Osteoblast (primary cell): ENCODE measurements at regions not wholly inside any gene's neighbourhood (a gene's known extent, or its start where the extent isn't known, plus 50 kb on each side); places are given as distances from the start of the nearest gene placed in this dataset.

Experiments used
- DNase-seq: peaks from one replicate; pipeline ENCODE4 v3.0.0; 2011; ENCODE audit warnings: low spot score, mixed read lengths; ENCODE audit not compliant: insufficient read length; ENCODE audit errors: missing footprints
- H2AFZ ChIP-seq: 2 replicates; pipeline ENCODE4 v1.6.0; 2011; ENCODE audit warnings: mild to moderate bottlenecking, low read length
- H3K27ac ChIP-seq: 2 replicates; pipeline ENCODE4 v1.5.1; 2011; ENCODE audit warnings: mild to moderate bottlenecking, low read depth, low read length, moderate library complexity
- H3K27me3 ChIP-seq: 2 replicates; pipeline ENCODE4 v1.6.0; 2012; ENCODE audit warnings: mild to moderate bottlenecking, control low read depth, inconsistent platforms, low read length, moderate library complexity; ENCODE audit not compliant: insufficient read depth
- H3K36me3 ChIP-seq: 2 replicates; pipeline ENCODE4 v1.5.1; 2011; ENCODE audit warnings: mild to moderate bottlenecking, low read length, control low read depth, moderate library complexity; ENCODE audit not compliant: insufficient read depth
- H3K4me1 ChIP-seq: 2 replicates; pipeline ENCODE4 v1.5.1; 2011; ENCODE audit warnings: mild to moderate bottlenecking, low read length, control low read depth, moderate library complexity; ENCODE audit not compliant: insufficient read depth
- H3K4me2 ChIP-seq: 2 replicates; pipeline ENCODE4 v1.6.0; 2011; ENCODE audit warnings: mild to moderate bottlenecking, low read length; ENCODE audit not compliant: insufficient read depth
- H3K4me3 ChIP-seq: fragments of 200-600 bp; sonication (generic); 3 replicates; pipeline ENCODE4 v1.5.1; 2012; ENCODE audit warnings: mild to moderate bottlenecking, low read length, inconsistent platforms; ENCODE audit not compliant: insufficient read depth
- H3K79me2 ChIP-seq: 2 replicates; pipeline ENCODE4 v1.6.0; 2012; ENCODE audit warnings: mild to moderate bottlenecking, low read length, control low read depth, inconsistent platforms; ENCODE audit not compliant: insufficient read depth
- H3K9me3 ChIP-seq: 2 replicates; pipeline ENCODE4 v1.5.1; 2011; ENCODE audit warnings: low read depth, low read length, control low read depth
- H4K20me1 ChIP-seq: 2 replicates; pipeline ENCODE4 v1.6.0; 2012; ENCODE audit warnings: mild to moderate bottlenecking, low read length, control low read depth; ENCODE audit not compliant: insufficient read depth
- TF ChIP-seq, protein P1 (sequence below): IDR thresholded peaks from 2 replicates; pipeline ENCODE4 v1.5.1; 2011; ENCODE audit warnings: mild to moderate bottlenecking, low read depth, low read length, moderate library complexity; ENCODE audit errors: extremely low read depth

DNA sequence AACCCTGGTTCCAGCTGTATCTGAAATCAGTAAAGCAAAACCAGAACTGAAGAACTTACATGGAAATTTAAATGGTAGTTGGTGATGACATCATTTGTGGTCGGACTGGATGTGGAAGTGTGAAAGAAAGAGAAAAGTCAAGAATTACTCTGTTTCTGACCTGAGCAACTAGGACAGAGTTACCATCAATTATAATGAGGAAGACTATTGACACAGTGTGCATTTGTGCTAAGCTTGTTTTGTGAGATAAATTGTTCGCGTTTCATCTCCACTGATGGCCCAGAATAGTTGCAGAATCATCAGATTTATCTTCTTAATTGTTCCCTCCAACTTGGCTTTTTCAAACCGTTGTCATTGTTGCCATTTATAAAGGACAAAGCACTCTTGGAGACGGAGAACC, 410.6 kb upstream of the DEPDC1 start:
- no peak overlapping the region for H3K4me2 ChIP-seq
- no peak overlapping the region for H3K4me3 ChIP-seq
- TF ChIP-seq, protein P1, sequence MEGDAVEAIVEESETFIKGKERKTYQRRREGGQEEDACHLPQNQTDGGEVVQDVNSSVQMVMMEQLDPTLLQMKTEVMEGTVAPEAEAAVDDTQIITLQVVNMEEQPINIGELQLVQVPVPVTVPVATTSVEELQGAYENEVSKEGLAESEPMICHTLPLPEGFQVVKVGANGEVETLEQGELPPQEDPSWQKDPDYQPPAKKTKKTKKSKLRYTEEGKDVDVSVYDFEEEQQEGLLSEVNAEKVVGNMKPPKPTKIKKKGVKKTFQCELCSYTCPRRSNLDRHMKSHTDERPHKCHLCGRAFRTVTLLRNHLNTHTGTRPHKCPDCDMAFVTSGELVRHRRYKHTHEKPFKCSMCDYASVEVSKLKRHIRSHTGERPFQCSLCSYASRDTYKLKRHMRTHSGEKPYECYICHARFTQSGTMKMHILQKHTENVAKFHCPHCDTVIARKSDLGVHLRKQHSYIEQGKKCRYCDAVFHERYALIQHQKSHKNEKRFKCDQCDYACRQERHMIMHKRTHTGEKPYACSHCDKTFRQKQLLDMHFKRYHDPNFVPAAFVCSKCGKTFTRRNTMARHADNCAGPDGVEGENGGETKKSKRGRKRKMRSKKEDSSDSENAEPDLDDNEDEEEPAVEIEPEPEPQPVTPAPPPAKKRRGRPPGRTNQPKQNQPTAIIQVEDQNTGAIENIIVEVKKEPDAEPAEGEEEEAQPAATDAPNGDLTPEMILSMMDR: no peak
- H3K27ac ChIP-seq: no peak overlapping the region
- no peaks in the 10 kb centered on the region for H3K9me3 ChIP-seq
- no peaks in the 10 kb centered on the region for H3K79me2 ChIP-seq
- no peak overlapping the region for H2AFZ ChIP-seq
- no peaks in the 10 kb centered on the region for H3K4me1 ChIP-seq
- no peaks in the 10 kb centered on the region for H3K36me3 ChIP-seq
- DNase-seq: no peak
- no peaks in the 10 kb centered on the region for H4K20me1 ChIP-seq
- no peaks in the 10 kb centered on the region for H3K27me3 ChIP-seq

DNA sequence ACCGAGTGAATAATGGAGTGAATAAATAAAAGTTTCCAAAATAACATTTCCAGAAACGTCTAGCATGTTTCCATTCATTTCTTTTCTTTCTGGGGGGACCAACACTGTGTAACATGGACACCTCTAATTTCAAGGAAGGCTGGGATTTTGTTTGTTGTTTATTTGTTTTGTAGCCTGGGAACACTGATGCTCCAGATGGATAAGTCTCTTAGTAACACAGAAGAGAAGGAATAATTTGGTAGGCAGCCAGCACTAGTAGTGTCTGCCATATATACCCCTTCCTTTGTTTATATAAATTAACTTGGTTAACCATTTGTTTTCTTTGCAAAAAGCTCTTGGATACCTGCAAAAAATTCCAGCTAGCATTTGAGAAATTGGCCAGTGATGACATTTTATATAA, 411.4 kb upstream of the DEPDC1 start:
- DNase-seq: no peak
- Histone ChIP-seq H3K36me3 (no peaks in the 10 kb centered on the region), H3K4me2 (no peak overlapping the region), H3K9me3 (no peaks in the 10 kb centered on the region), H4K20me1 (no peaks in the 10 kb centered on the region), H3K4me1 (no peaks in the 10 kb centered on the region), H3K4me3 (no peak overlapping the region), H2AFZ (no peak overlapping the region), H3K79me2 (no peaks in the 10 kb centered on the region), H3K27ac (no peak overlapping the region), H3K27me3 (no peaks in the 10 kb centered on the region)
- TF ChIP-seq, protein P1: no peak

DNA sequence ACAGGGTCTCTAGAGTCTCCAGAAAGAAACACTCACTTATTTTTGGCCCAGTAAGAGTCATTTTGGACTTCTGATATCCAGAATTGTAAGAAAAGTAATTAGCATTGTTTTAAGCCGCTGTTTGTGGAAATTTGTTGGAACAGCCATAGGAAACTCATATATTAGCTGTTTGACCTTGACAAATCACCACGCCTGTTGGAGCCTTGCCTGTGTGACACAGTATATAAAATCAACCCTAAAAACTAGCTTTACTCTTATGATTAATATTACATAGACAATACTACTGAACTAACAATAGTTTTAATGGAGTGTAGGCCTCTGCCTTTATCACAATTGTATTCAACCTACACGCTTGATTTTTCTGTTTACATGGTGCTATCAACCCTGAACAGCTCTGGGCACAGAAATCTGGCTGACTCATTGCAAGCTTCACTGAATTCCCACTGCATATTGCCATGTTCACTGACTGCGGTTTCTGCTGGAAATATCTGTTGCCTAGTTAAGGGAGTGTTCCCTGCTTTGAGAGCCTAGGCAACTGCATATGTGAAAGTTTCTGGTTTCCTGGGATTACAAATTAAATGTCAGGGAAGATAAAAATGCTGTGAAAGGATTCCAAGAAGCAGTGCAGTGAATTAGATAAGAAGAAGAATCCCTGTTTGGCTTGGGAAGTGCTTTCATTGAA, 419.5 kb upstream of the DEPDC1 start:
- Histone ChIP-seq H3K4me1 (no peaks in the 10 kb centered on the region), H3K27ac (no peak overlapping the region), H2AFZ (no peak overlapping the region), H3K79me2 (no peaks in the 10 kb centered on the region), H3K9me3 (no peaks in the 10 kb centered on the region), H3K4me2 (no peak overlapping the region), H4K20me1 (no peaks in the 10 kb centered on the region), H3K27me3 (no peaks in the 10 kb centered on the region), H3K4me3 (no peak overlapping the region), H3K36me3 (no peaks in the 10 kb centered on the region)
- TF ChIP-seq, protein P1: no peak
- peak; percentile 48 for DNase-seq

DNA sequence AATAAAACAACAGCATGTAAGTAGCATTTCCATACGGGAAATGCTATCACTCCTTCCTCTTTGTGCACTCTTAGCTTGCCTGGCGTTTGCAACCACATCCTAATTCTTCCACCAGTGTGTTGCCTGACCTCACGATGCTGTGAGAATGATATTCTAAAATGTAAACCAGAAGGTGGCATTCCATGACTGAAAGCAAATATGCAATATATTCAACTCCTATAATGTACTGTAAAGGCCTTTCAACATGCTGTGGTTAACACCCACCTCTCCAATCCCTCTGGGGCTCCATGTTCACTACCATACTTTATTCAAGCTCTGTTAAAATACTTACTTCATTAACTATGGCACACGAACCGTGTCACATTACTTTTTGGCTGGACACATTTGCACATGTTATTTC, 420.6 kb upstream of the DEPDC1 start:
- Histone ChIP-seq H3K27me3 (no peaks in the 10 kb centered on the region), H3K4me1 (no peaks in the 10 kb centered on the region), H3K9me3 (no peaks in the 10 kb centered on the region), H3K36me3 (no peaks in the 10 kb centered on the region), H4K20me1 (no peaks in the 10 kb centered on the region), H3K27ac (no peak overlapping the region), H3K4me2 (no peak overlapping the region), H2AFZ (no peak overlapping the region), H3K4me3 (no peak overlapping the region), H3K79me2 (no peaks in the 10 kb centered on the region)
- TF ChIP-seq, protein P1: no peak
- no peak for DNase-seq
